GM21367 (cell line): ENCODE measurements at regions not wholly inside any gene's neighbourhood (a gene's known extent, or its start where the extent isn't known, plus 50 kb on each side); places are given as distances from the start of the nearest gene placed in this dataset.

Experiments used
- ATAC-seq: cut with Tn5 transposase; IDR thresholded peaks from one replicate; pipeline ENCODE4 v1.9.1; 2021; ENCODE audit not compliant: unreplicated experiment

DNA sequence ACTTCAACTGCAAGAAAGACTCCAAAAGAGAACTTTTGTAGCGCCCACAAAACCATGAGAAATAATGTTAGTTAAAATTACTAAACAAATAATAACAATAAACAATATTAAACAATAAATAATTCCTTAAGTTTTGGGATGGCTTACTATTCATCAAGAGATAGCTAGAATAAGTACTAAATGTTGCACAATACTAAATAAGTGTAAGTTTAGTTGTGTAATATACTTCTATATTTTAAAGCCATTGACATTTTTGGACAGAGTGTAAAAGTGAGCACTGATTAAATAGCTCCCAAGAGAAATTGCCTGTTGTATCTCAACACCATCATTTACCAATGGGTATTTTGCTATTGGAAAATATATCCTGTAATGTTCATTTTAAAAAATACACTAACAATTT lies 166.7 kb downstream of the ALG10 start:
- no peak for ATAC-seq

DNA sequence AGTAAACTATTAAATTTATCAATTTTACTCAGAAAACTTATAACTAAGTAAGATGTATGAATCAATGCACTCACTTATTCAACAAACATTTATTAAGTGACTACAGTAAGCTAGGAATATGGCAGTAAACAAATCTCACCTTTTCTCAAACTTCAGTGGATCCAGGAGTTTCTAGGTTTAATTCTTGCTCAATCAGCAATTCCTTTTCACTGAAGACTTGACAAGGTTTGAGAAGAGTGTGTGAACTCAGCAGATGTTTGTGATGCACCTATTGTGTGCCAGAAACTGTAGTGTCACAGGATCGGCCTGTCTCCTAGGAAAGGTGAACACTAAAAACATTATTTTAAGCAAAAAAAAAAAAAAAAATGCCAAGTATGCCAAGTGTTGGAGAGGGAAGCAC lies 167.8 kb downstream of the ALG10 start:
- ATAC-seq = no peak

DNA sequence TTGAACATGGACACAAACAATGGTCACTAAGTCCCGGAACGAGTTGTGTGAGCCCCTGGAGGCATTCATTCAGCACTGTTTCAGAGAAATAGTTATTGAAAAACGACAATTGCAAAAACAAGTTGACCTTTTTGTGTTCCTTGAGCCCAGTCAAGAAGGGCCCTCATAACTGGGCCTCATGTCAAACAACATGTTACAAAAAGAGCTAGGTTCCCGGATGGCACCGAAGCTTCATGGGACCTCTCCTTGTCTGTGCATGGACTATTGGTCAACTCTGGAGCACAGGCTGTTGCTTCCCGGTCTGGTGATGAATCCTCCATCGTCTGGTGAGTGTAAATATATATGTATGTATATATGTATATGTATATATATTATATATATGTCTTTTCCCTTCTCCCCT lies 176.6 kb downstream of the ALG10 start:
- ATAC-seq = no peak

DNA sequence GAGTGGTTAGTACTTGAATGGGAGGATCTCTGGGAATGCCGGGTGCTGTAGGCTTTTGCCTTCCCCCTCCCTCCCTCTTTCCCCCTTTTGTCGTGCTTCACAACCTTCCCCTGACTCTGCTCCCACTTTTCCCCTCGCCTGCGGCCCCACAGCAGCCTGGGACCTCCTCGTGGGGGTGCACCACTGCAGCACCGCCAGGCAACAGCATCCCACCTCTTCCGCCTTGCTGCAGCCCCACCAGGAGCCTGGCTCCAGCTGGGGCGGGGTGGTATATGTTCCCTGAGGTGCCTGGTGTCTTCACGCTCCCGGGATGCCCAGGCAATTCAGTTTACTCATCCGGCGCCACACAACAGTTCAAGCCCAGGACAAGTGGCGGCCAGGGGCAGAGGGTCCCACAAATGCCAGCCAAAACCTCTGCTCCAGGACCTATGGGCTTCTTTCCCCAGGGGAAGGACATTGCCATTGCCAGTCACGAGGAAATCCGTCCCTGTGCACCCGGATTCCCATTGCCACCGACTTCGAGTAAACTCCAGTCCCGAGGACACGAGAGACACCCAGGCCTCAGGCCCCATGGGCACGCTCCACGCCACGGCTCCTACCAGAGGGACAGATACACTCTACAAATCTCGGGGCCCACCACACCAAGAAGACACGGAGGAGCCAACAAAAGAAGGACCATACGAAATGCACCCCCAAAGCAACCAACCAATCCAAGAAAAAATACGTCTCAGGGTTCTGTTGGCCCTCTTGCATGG lies 181.7 kb downstream of the ALG10 start:
- no peak for ATAC-seq

DNA sequence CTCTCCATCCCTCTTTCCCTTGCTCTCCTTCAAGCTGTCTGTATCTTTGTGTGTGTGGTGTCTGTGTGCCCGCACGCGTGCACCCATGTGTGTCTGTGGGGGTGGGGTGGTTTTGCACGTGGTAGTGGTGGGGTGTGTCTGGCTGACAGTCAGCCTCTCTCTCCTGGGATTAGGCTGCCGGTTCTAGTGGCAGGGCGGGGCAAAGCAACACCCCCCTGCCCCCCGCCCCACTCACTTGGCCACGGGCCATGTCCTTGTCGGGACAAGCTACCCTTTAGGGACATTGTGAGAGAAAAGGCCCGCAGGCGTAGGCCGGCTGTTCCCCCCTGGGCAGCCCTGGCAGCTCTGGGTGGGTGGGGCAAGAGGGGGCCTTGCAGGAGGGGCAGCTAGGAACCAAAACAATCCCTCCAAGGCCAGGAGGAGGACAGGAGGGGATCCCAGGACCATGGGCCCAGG lies 182.6 kb downstream of the ALG10 start:
- ATAC-seq = no peak

DNA sequence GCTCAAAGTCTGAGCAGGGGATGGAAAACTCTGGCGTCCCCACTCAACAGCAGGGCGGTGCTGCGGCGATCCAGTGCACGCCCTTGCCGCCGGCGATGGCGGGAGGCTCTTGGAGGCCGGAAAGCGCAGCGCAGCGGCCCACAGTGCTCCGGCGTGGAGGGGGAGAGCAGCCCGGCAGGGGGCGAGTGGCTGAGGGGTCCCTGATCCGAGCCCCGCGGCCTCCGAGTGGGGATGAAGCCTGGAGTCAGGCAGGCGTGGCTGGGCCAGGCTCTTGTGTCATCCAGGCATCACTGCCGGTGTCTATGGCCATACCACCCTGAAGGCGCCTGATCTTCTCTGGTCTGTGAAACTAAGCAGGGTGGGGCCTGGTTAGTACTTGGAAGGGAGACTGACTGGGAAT lies 183.1 kb downstream of the ALG10 start:
- no peak for ATAC-seq

DNA sequence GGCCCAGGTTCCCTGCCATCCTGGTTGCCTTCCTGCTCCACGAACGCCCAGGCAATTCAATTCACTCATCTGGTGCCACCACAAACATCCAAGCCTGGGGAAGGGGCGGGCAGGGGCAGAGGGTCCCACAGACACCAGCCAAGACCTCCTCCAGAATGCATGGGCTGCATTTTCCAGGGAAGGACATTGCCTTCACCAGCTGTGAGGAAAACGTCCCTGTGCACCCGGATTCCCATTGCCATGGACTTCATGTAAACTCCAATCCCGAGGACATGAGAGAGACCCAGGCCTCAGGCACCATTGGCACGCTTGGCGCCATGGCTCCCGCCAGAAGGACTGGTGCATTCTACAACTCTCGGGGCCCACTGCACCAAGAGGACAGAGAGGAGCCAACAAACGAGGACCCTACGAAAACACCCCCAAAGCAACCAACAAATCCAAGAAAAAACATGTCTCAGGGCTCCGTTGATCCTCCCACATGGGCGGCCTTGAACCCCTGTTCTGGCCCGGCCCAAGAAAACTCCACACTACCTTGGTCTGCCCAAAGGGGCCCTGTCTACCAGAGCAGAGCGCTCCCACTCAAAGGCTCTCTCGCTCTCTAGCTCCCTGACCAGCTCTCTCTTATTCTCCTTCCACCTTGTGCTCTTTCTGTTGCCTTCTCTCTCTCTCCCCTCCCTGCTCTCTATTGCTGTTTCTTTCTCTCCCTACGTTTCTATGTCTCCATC lies 183.9 kb downstream of the ALG10 start:
- ATAC-seq = no peak

DNA sequence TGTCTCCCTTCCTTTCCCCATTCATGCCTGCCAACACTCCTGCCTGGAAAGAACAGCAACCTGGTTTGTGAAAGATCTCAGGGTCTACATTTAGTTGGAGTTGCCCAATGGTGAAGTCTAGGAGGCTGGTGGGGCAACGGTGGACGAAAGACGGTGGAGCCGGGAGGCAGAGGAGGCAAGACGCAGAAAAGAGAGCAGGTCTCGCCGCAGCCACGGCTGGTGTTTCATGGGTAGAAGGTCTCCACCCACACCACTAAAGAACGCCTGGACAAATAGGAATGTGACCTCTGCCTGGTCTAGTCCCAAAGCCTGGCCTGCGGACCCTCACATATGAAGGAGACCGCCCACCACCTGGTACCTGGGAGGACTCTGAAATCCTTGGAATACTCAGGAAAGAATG lies 185.6 kb downstream of the ALG10 start:
- no peak for ATAC-seq

DNA sequence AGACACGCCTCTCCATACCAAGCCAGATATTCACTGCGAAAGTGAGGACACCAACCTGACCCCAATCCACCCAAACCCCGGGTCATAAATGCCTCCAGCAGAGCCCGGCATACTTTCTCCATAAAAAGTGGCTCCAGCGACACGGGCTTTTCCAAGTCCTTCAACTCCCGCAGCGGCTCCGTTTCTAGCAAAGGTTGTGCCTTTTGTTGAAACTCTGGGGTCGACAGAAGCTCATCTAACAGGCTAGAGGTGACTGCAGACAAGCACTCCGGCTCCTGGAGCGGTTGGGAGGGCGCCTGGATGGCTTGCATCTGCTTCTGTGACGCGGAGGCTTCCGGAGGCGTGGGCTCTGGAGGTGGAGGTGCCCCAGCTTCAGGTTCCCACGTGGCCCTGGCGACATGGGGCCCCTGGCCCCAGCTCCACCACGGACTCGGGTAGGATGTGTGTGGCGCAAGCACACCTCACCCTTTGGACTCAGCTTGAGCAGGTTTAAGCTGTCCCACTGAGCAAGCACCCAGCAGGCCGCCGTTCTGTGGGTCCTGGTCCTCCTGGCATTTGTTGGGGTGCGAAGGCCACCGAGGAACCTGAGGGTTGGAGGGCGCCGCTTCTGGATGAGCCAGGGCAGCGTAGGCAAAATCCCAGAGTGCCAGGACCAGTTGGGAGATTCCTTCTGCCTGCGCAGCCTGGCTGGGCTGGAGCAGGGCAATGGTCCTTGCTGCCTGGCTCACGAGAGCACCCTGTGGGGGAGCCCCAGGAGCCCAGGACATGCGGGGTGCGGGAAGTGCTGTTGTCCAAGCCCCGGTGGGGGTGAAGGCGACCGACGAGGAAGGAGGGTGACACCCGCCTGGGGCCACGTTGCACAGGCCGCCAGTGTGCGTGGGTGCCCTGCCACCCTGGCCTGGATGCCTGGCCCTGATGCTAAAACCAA lies 186.3 kb downstream of the ALG10 start:
- ATAC-seq = no peak

DNA sequence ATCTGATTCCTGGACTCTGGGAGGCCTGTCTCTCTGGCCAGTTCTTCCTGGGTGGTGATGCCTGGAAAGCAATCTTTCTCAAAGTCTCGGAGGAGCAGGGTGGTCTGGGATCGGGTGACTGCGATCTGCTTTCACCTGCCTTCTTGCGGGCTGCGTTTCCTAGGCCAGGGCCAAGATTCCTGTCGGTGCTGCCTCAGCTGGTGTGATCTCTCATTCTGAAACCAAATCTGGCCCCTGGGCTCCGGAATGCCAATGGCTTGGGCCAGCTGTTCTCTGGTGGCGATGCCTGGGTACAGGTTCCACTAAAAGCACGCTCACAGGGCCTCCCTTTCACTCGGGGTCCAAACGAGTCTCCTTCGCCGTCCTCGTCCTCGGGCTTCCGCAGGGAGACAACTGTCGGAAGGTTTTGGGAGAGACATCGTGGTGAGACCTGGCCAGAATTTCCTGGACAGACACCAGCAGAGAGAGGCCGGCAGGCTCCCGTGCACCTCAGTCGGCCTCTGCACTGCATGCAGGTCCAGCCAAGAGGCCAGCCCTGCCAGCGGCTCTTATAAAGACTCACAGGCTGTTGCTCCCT lies 187.1 kb downstream of the ALG10 start:
- ATAC-seq = no peak

DNA sequence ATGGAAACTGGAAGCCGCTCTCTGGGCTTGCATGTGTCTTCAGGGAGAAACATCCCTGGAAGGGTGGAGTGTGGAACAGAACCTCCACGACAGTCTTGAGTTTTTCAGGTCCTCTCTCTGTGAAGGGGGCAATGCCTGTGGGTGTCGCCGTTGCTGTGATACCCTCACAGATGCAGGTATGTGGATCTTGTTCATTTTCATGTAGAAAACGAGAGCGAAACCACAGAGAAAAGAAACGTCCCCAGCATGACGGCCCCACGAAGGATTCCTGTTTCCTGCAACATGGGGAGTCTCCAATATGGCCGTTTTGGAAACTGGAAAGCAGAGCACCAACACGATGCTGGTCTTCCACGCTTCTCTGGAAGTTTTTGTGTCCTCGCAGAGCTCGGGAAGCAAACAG lies 187.9 kb downstream of the ALG10 start:
- no peak for ATAC-seq

DNA sequence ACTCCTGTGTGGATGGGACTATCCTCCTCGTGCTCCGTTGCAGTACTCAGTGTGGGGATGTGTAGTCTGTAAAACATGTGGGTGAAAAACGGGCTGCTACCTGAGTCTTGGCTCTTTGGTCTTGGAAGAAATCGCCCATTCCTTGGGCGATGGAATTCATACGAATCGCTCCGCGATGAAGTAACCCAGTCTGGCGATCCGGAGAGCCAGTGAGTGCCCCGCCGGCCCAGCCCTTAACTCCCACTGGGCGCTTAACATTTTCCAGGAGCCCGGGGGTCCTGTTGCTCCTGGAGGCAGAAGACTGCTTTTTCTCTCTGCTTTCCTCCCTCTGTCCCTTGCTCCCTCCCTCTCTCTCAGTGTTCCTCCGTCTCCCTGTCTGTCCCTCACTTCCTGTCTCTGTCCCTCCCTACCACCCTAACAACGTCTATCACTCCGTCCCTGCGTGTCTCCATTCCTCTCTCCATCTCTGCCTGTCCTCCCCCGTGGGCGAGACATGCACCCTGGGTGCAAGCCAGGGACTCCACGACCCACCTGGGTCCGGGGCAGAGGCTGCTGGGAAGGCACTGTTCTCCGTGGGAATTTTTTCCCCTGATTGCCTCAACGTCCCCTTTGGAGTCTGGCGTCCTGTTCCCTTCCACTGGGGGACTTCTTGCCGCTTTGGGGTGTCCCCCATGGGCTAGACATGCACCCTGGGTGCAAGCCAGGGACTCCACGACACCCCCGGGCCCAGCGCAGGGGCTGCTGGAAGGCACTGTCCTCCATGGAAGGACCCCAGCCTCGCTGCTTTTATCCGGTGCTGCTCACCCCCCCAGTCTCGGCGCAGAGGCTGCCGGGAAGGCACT lies 188.6 kb downstream of the ALG10 start:
- ATAC-seq = no peak

DNA sequence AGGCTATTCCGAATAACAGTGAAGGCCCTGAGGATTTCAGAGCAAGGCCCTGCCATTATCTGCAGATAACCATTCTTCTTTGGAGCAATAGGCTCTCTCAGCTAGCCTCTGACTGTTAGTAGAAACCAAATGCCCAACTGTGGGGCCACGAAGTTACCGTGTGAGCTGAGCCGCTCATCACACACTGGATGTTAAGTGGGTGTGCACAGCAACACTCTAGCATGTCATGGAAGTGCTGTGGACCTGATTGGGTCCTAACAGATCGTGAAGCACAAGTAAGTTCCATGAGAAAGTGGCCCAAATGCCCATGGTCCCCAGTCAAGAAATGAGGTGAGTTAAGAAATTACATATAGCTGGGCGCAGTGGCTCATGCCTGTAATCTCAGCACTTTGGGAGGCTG lies 190.4 kb downstream of the ALG10 start:
- no peak for ATAC-seq

DNA sequence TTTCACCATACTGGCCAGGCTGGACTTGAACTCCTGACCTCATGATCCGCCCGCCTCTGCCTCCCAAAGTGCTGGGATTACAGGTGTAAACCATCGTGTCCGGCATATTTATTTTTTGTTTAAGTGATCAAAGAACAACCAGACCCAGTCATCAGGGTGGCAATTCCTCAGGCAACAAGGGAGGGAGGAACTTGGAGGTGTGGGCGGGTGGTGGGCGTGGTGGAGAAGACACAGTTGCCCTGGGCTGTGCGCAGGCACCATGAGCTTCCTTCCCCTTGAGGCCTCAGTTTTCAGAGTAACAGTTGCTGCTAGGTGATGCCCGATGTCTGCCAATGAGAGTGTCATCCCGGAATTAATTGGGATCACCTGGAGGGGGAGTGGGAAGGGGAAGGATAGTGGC lies 191.7 kb downstream of the ALG10 start:
- no peak for ATAC-seq

DNA sequence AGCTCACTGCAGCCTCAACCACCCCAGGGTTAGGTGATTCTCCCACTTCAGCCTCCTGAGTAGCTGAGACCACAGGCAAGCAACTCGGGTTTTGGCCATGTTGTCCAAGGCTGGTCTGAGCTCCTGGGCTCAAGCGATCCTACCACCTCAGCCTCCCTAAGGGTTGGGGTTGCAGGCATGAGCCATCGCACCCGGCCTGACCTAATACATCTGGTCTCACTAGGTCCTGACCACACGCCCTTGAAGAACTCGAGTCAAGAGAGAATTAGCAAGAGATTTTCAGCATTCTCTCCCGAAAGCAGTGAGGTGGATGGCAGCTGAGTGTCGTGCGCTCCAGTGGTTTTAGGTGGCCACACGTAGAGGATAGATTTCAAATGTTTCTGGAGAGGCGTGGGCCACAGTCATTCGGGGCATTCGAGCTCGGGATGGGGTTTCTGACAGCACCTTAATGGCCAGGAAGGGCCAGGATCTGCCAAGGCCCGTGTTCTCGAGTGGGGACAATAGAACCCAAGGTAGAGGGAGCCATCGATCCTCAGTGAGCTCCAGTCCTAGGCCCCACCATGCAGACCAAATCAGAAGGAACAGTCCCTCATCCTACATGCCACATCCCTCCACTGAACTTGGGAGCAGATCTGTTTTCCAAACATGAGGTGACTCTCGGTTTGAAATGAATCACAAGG lies 193.1 kb downstream of the ALG10 start:
- ATAC-seq = no peak

DNA sequence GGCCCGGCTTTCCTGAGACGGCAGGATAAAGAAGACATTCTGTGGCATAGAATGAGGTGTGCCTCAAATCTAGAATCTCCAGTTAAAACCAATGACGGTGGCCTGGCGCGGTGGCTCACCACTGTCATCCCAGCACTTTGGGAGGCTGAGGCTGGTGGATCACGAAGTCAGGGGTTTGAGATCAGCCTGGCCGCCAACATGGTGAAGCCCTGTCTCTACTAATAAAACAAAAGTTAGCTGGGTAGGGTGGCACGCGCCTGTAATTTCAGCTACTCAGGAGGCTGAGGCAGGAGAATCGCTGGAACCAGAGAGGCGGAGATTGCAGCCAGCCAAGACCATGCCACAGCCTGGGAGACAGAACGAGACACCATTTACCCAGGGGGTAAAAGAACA lies 193.6 kb downstream of the ALG10 start:
- no peak for ATAC-seq

DNA sequence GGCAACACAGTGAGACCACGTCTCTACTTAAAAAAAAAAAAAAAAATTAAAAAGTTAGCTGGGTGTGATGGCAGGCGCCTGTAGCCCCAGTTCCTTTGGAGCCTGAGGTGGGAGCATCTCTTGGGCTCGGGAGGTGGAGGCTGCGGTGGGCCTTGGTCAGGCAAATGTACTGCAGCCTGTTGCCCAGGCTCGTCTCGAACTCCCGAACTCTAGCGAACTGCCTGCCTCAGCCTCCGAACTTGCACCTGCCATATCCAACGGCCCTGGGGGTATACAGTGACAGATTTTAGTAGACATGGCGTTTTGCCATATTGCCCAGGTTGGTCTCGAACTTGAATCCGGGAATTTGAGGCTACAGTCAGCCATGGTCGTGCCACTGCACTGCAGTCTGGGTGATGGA lies 195.4 kb downstream of the ALG10 start:
- no peak for ATAC-seq

DNA sequence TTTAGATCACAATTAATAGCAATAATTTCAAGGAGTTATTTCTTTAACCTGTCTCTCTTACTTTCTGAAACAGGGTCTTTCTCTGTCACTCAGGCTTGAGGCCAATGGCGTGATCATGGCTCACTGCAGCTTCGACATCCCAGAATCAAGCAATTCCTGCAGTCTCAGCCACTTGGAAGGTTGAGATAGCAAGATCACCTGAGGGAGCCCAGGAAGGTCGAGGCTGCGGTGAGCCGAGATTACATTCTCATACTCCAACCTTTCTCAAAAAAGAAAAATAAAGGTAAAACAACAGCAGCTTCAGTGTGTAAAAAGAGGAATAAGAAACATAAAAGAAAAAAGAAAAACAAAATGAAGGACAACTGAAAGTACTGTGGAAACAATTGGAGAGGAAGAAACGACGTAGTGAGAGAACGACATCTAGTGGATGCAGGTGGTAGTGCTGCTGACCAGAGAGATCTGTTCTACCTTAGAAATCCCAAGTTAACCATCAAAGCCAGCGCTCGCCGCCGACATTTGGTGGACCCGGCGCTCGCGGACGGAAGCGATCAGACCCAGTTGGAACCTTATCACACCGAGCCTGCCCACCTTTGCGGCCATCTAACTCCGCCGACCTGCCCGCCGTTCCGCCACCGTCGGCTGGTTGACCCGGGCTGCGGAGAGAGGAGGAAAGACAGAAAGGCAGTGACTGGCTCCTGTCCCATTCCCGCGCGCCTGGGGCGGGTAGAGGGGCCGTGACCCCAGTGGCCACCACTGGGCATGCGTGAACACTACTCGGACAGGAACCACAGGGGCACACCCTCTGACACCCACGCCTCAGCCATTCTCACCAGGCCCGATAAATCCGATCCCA lies 196.1 kb downstream of the ALG10 start:
- peak; percentile 88 for ATAC-seq
